ENCODE measurements at regions not wholly inside any gene's neighbourhood (a gene's known extent, or its start where the extent isn't known, plus 50 kb on each side); places are given as distances from the start of the nearest gene placed in this dataset.

GRCh38 chr9:106602344-106602743 is 260.6 kb upstream of the ZNF462 start:
- Histone ChIP-seq H3K9ac (ENCODE audit: insufficient read length) (no peak overlapping the region), H3K4me3 (no peak overlapping the region), H3K27ac (no peak overlapping the region), H3K9me3 (ENCODE audit: low read depth, low read length) (no peaks in the 10 kb centered on the region), H3K36me3 (ENCODE audit: insufficient read depth, low read length) (no peaks in the 10 kb centered on the region)
- TF ChIP-seq EZH2 (IDR thresholded peaks at IDR 0.05) (no peak), FOXP2 (optimal IDR thresholded peaks at IDR 0.05; ENCODE audit: control extremely low read depth, extremely low read length, insufficient read depth) (no peak)
- DNase-seq (ENCODE audit: low read depth, low spot score) = no peak

- TF ChIP-seq POLR2AphosphoS5 (IDR thresholded peaks at IDR 0.05; ENCODE audit: borderline replicate concordance, low read depth, low read length) (no peak), FOXP2 (optimal IDR thresholded peaks at IDR 0.05; ENCODE audit: control extremely low read depth, extremely low read length, insufficient read depth) (no peak), EZH2 (IDR thresholded peaks at IDR 0.05) (no peak)
- H3K27ac ChIP-seq = no peak overlapping the region
- H3K36me3 ChIP-seq (ENCODE audit: insufficient read depth, low read length) = no peaks in the 10 kb centered on the region
- DNase-seq (ENCODE audit: low read depth, low spot score) = no peak
- no peak overlapping the region for H3K9ac ChIP-seq (ENCODE audit: insufficient read length)
- no peaks in the 10 kb centered on the region for H3K9me3 ChIP-seq (ENCODE audit: low read depth, low read length)
- H3K4me3 ChIP-seq = no peak overlapping the region
Measured at GRCh38 chr9:106613250-106613737, 249.7 kb upstream of the ZNF462 start.

- H3K4me3 ChIP-seq = no peak overlapping the region
- H3K9ac ChIP-seq (ENCODE audit: insufficient read length) = no peak overlapping the region
- TF ChIP-seq FOXP2 (optimal IDR thresholded peaks at IDR 0.05; ENCODE audit: control extremely low read depth, extremely low read length, insufficient read depth) = no peak
- no peak for TF ChIP-seq POLR2AphosphoS5 (IDR thresholded peaks at IDR 0.05; ENCODE audit: borderline replicate concordance, low read depth, low read length)
- no peak for TF ChIP-seq EZH2 (IDR thresholded peaks at IDR 0.05)
- DNase-seq (ENCODE audit: low read depth, low spot score) = no peak
- no peaks in the 10 kb centered on the region for H3K9me3 ChIP-seq (ENCODE audit: low read depth, low read length)
- no peaks in the 10 kb centered on the region for H3K36me3 ChIP-seq (ENCODE audit: insufficient read depth, low read length)
- H3K27ac ChIP-seq = no peak overlapping the region
Measured at GRCh38 chr9:106615118-106615889, 247.7 kb upstream of the ZNF462 start.

GRCh38 chr9:106616026-106616425 is 246.9 kb upstream of the ZNF462 start:
- TF ChIP-seq POLR2AphosphoS5 (IDR thresholded peaks at IDR 0.05; ENCODE audit: borderline replicate concordance, low read depth, low read length) (no peak), EZH2 (IDR thresholded peaks at IDR 0.05) (no peak), FOXP2 (optimal IDR thresholded peaks at IDR 0.05; ENCODE audit: control extremely low read depth, extremely low read length, insufficient read depth) (no peak)
- Histone ChIP-seq H3K9ac (ENCODE audit: insufficient read length) (no peak overlapping the region), H3K27ac (no peak overlapping the region), H3K4me3 (no peak overlapping the region), H3K36me3 (ENCODE audit: insufficient read depth, low read length) (no peaks in the 10 kb centered on the region), H3K9me3 (ENCODE audit: low read depth, low read length) (no peaks in the 10 kb centered on the region)
- no peak for DNase-seq (ENCODE audit: low read depth, low spot score)

- TF ChIP-seq FOXP2 (optimal IDR thresholded peaks at IDR 0.05; ENCODE audit: control extremely low read depth, extremely low read length, insufficient read depth) (no peak), EZH2 (IDR thresholded peaks at IDR 0.05) (no peak), POLR2AphosphoS5 (IDR thresholded peaks at IDR 0.05; ENCODE audit: borderline replicate concordance, low read depth, low read length) (no peak)
- no peak for DNase-seq (ENCODE audit: low read depth, low spot score)
- no peak overlapping the region for H3K9ac ChIP-seq (ENCODE audit: insufficient read length)
- H3K9me3 ChIP-seq (ENCODE audit: low read depth, low read length) = no peaks in the 10 kb centered on the region
- H3K27ac ChIP-seq = no peak overlapping the region
- H3K4me3 ChIP-seq = no peak overlapping the region
- H3K36me3 ChIP-seq (ENCODE audit: insufficient read depth, low read length) = no peaks in the 10 kb centered on the region
Measured at GRCh38 chr9:106616851-106617345, 246.1 kb upstream of the ZNF462 start.

GRCh38 chr9:106619211-106619610 is 243.8 kb upstream of the ZNF462 start:
- H3K9ac ChIP-seq (ENCODE audit: insufficient read length) = no peak overlapping the region
- no peaks in the 10 kb centered on the region for H3K9me3 ChIP-seq (ENCODE audit: low read depth, low read length)
- H3K27ac ChIP-seq = no peak overlapping the region
- no peaks in the 10 kb centered on the region for H3K36me3 ChIP-seq (ENCODE audit: insufficient read depth, low read length)
- H3K4me3 ChIP-seq = no peak overlapping the region
- TF ChIP-seq FOXP2 (optimal IDR thresholded peaks at IDR 0.05; ENCODE audit: control extremely low read depth, extremely low read length, insufficient read depth) (no peak), POLR2AphosphoS5 (IDR thresholded peaks at IDR 0.05; ENCODE audit: borderline replicate concordance, low read depth, low read length) (no peak), EZH2 (IDR thresholded peaks at IDR 0.05) (no peak)
- DNase-seq (ENCODE audit: low read depth, low spot score) = no peak

GRCh38 chr9:106620081-106620480 is 242.9 kb upstream of the ZNF462 start:
- H3K4me3 ChIP-seq = no peak overlapping the region
- TF ChIP-seq EZH2 (IDR thresholded peaks at IDR 0.05) = no peak
- TF ChIP-seq POLR2AphosphoS5 (IDR thresholded peaks at IDR 0.05; ENCODE audit: borderline replicate concordance, low read depth, low read length) = no peak
- TF ChIP-seq FOXP2 (optimal IDR thresholded peaks at IDR 0.05; ENCODE audit: control extremely low read depth, extremely low read length, insufficient read depth) = no peak
- H3K9ac ChIP-seq (ENCODE audit: insufficient read length) = no peak overlapping the region
- H3K9me3 ChIP-seq (ENCODE audit: low read depth, low read length) = no peaks in the 10 kb centered on the region
- H3K36me3 ChIP-seq (ENCODE audit: insufficient read depth, low read length) = no peaks in the 10 kb centered on the region
- no peak overlapping the region for H3K27ac ChIP-seq
- DNase-seq (ENCODE audit: low read depth, low spot score) = no peak

GRCh38 chr9:106620866-106621265 is 242.1 kb upstream of the ZNF462 start:
- Histone ChIP-seq H3K4me3 (no peak overlapping the region), H3K36me3 (ENCODE audit: insufficient read depth, low read length) (no peaks in the 10 kb centered on the region), H3K9ac (ENCODE audit: insufficient read length) (no peak overlapping the region), H3K27ac (no peak overlapping the region), H3K9me3 (ENCODE audit: low read depth, low read length) (no peaks in the 10 kb centered on the region)
- DNase-seq (ENCODE audit: low read depth, low spot score) = no peak
- no peak for TF ChIP-seq POLR2AphosphoS5 (IDR thresholded peaks at IDR 0.05; ENCODE audit: borderline replicate concordance, low read depth, low read length)
- TF ChIP-seq EZH2 (IDR thresholded peaks at IDR 0.05) = no peak
- TF ChIP-seq FOXP2 (optimal IDR thresholded peaks at IDR 0.05; ENCODE audit: control extremely low read depth, extremely low read length, insufficient read depth) = no peak

Measured in SK-N-MC (cell line).